Smooth muscle cell (in vitro differentiated cells): ENCODE measurements at regions not wholly inside any gene's neighbourhood (a gene's known extent, or its start where the extent isn't known, plus 50 kb on each side); places are given as distances from the start of the nearest gene placed in this dataset.
"Not testable (repeated sequence)": the region's sequence is repeated elsewhere in the genome, so short reads cannot be mapped to it uniquely, and the experiment has no call there.

Source experiments
- DNase-seq: peaks from one replicate; lab custom pipeline; 2025; ENCODE audit not compliant: unreplicated experiment; lab: John Stamatoyannopoulos, UW
- H2AFZ ChIP-seq: fragments of 200-600 bp; sonication (generic); 2 replicates; pipeline ENCODE4 v1.6.0; 2016; ENCODE audit warnings: antibody characterized with exemption, low read depth, mild to moderate bottlenecking
- H3F3A ChIP-seq: fragments of 200-600 bp; sonication (generic); 2 replicates; pipeline ENCODE4 v1.6.0; 2017; ENCODE audit warnings: antibody characterized with exemption, low read depth
- H3K27ac ChIP-seq: fragments of 200-600 bp; sonication (generic); 2 replicates; pipeline ENCODE4 v1.5.1; 2016; ENCODE audit warnings: low read depth, mild to moderate bottlenecking
- H3K27me3 ChIP-seq: fragments of 200-600 bp; sonication (generic); 2 replicates; pipeline ENCODE4 v1.6.1; 2016; ENCODE audit warnings: low read depth, mild to moderate bottlenecking
- H3K36me3 ChIP-seq: fragments of 200-600 bp; sonication (generic); 2 replicates; pipeline ENCODE4 v1.5.1; 2016; ENCODE audit warnings: low read depth
- H3K4me1 ChIP-seq: fragments of 200-600 bp; sonication (generic); 2 replicates; pipeline ENCODE4 v1.5.1; 2016; ENCODE audit warnings: low read depth
- H3K4me2 ChIP-seq: fragments of 200-600 bp; sonication (generic); 2 replicates; pipeline ENCODE4 v1.6.0; 2016; ENCODE audit warnings: mild to moderate bottlenecking
- H3K4me3 ChIP-seq: fragments of 200-600 bp; sonication (generic); 2 replicates; pipeline ENCODE4 v1.5.1; 2016; ENCODE audit warnings: mild to moderate bottlenecking
- H3K79me2 ChIP-seq: fragments of 200-600 bp; sonication (generic); 2 replicates; pipeline ENCODE4 v1.6.0; 2016; ENCODE audit warnings: low read depth, mild to moderate bottlenecking
- H3K9ac ChIP-seq: fragments of 200-600 bp; sonication (generic); 2 replicates; pipeline ENCODE4 v1.6.0; 2016; ENCODE audit warnings: low read depth
- H3K9me3 ChIP-seq: fragments of 200-600 bp; sonication (generic); replicated peaks from 2 replicates; pipeline ENCODE4 v1.5.1; 2016; ENCODE audit warnings: low read depth
- H4K20me1 ChIP-seq: fragments of 200-600 bp; sonication (generic); 2 replicates; pipeline ENCODE4 v1.6.0; 2016; ENCODE audit warnings: low read depth
- WGBS: methylation state at CpG from one replicate; pipeline ENCODE4 v1.1.7; 2016; ENCODE audit warnings: low lambda C conversion rate; 5-methylcytosine and 5-hydroxymethylcytosine counted together
- TF ChIP-seq, protein P1 (sequence below): fragments of 200-600 bp; sonication (generic); IDR thresholded peaks from 2 replicates; pipeline ENCODE4 v1.5.1; 2017; ENCODE audit warnings: borderline replicate concordance, mild to moderate bottlenecking, antibody characterized with exemption; ENCODE audit not compliant: insufficient read depth, poor library complexity, severe bottlenecking

DNA sequence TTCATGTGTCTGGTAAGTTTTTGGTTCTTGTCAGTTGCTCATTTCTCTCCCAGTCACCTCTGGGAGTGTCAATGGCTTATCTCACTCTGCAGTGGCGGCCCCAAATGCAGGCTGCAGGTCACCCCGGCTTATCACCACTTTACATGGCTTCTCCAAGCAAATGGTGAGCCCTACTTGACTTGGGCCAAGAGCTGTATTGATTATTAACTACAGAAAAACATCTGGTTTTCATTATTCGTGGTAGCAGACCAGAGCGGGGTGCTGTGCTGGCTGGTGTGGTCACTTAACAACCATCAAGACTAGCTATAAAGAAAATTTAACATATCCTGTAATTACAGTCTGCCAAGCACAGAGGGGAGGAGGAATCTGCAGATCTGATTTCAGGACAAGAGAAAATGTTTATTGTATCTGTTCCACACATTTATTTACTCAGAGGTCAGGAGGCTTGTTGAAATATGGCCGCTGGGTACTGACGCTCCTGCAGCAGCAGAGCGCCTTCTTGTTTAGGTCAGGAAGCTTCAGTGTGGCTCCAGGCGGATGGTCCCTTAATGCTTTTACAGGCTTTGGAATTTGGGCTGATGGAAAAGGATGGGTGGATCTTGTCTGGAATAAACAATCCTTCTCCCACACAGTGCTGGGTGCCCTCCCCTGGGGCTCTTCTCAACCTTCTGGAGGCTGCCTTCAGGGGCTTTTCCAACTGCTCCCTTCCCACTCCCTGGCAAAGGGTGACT, 87.8 kb downstream of the HLX start:
- H3K4me3 ChIP-seq: no peak overlapping the region
- no peaks in the 10 kb centered on the region for H3K27me3 ChIP-seq
- DNase-seq: no peak
- H3K4me2 ChIP-seq: peak overlapping the region; percentile 65
- H2AFZ ChIP-seq: peak overlapping the region; percentile 56
- H3K27ac ChIP-seq: peak overlapping the region; percentile 64
- no peaks in the 10 kb centered on the region for H3K36me3 ChIP-seq
- WGBS: 36% methylated on average over 8 of the region's 8 CpGs
- H3K9ac ChIP-seq: no peak overlapping the region
- H4K20me1 ChIP-seq: no peaks in the 10 kb centered on the region
- H3K9me3 ChIP-seq: no peaks in the 10 kb centered on the region
- H3F3A ChIP-seq: peaks cover 15% of the 10 kb centered on the region
- no peaks in the 10 kb centered on the region for H3K79me2 ChIP-seq
- H3K4me1 ChIP-seq: peaks cover 6% of the 10 kb centered on the region
- TF ChIP-seq, protein P1, sequence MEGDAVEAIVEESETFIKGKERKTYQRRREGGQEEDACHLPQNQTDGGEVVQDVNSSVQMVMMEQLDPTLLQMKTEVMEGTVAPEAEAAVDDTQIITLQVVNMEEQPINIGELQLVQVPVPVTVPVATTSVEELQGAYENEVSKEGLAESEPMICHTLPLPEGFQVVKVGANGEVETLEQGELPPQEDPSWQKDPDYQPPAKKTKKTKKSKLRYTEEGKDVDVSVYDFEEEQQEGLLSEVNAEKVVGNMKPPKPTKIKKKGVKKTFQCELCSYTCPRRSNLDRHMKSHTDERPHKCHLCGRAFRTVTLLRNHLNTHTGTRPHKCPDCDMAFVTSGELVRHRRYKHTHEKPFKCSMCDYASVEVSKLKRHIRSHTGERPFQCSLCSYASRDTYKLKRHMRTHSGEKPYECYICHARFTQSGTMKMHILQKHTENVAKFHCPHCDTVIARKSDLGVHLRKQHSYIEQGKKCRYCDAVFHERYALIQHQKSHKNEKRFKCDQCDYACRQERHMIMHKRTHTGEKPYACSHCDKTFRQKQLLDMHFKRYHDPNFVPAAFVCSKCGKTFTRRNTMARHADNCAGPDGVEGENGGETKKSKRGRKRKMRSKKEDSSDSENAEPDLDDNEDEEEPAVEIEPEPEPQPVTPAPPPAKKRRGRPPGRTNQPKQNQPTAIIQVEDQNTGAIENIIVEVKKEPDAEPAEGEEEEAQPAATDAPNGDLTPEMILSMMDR: no peak

- Histone ChIP-seq H3K79me2 (no peaks in the 10 kb centered on the region), H3K27me3 (no peaks in the 10 kb centered on the region), H3K4me2 (no peak overlapping the region), H3K4me1 (peaks cover 6% of the 10 kb centered on the region), H2AFZ (no peak overlapping the region), H3K4me3 (no peak overlapping the region), H3K9me3 (no peaks in the 10 kb centered on the region), H3F3A (peaks cover 15% of the 10 kb centered on the region), H3K9ac (no peak overlapping the region), H3K27ac (no peak overlapping the region), H3K36me3 (no peaks in the 10 kb centered on the region), H4K20me1 (no peaks in the 10 kb centered on the region)
- TF ChIP-seq, protein P1: no peak
- no peak for DNase-seq
- WGBS: 95% methylated on average over 2 of the region's 2 CpGs
Observed at GRCh38 chr1:220967911-220968310, 88.7 kb downstream of the HLX start.

DNA sequence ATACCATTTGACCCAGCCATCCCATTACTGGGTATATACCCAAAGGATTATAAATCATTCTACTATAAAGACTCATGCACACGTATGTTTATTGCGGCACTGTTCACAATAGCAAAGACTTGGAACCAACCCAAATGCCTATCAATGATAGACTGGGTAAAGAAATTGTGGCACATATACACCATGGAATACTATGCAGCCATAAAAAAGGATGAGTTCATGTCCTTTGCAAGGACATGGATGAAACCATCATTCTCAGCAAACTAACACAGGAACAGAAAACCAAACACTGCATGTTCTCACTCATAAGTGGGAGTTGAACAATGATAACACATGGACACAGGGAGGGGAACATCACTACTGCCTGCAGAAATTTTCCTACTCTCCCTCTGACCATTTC, 90.0 kb downstream of the HLX start:
- not testable (repeated sequence) for H3K9ac ChIP-seq, H3K4me1 ChIP-seq, H3K36me3 ChIP-seq, H3K4me2 ChIP-seq, H3K27ac ChIP-seq, H3K9me3 ChIP-seq, H3K4me3 ChIP-seq, H3K79me2 ChIP-seq, DNase-seq, H4K20me1 ChIP-seq, H2AFZ ChIP-seq, H3K27me3 ChIP-seq
- peaks cover 15% of the 10 kb centered on the region for H3F3A ChIP-seq
- WGBS: 98% methylated on average over 2 of the region's 2 CpGs

- Histone ChIP-seq H3F3A (peaks cover 15% of the 10 kb centered on the region), H3K4me2 (no peak overlapping the region), H4K20me1 (no peaks in the 10 kb centered on the region), H3K9ac (no peak overlapping the region), H3K9me3 (no peaks in the 10 kb centered on the region), H3K27ac (no peak overlapping the region), H2AFZ (no peak overlapping the region), H3K4me1 (peaks cover 6% of the 10 kb centered on the region), H3K27me3 (no peaks in the 10 kb centered on the region), H3K4me3 (no peak overlapping the region), H3K36me3 (no peaks in the 10 kb centered on the region), H3K79me2 (no peaks in the 10 kb centered on the region)
- WGBS: 84% methylated on average over 4 of the region's 4 CpGs
- TF ChIP-seq, protein P1: no peak
- DNase-seq: no peak
Observed at GRCh38 chr1:220970311-220970710, 91.1 kb downstream of the HLX start.
